ENCODE measurements at regions not wholly inside any gene's neighbourhood (a gene's known extent, or its start where the extent isn't known, plus 50 kb on each side); places are given as distances from the start of the nearest gene placed in this dataset.
"Not testable (repeated sequence)": the region's sequence is repeated elsewhere in the genome, so short reads cannot be mapped to it uniquely, and the experiment has no call there.

DNA sequence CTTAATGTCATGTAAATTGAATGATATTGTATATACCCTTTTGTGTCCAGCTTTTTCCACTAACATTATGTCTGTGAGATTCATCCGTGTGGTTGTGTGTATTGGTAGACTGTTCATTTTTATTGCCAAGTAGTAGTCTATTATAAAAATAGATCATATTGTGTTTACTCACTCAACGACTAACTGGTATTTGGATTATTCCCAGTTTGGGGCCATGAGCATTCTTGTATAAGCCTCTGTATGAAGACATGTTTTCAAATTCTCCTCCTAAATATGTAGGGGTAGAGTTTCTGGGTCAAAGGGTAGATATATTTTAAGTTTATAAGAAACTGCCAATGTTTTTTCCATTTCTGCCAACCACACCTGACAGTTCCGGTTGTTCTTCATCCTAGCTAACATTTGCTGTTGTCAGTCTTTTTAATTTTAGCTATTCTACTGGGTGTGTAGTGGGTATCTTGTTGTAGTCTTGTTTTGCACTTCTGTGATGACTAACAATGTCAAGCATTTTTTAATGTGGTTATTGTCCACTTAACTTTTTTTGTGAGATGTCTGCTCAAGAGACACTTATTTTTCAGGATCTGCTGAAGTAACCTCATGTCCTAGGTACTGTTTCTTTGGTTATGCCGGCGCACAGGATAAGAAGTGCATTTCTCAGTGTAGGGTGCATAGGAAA lies 93.2 kb downstream of the DACT1 start:
- no peak for FAIRE-seq

DNA sequence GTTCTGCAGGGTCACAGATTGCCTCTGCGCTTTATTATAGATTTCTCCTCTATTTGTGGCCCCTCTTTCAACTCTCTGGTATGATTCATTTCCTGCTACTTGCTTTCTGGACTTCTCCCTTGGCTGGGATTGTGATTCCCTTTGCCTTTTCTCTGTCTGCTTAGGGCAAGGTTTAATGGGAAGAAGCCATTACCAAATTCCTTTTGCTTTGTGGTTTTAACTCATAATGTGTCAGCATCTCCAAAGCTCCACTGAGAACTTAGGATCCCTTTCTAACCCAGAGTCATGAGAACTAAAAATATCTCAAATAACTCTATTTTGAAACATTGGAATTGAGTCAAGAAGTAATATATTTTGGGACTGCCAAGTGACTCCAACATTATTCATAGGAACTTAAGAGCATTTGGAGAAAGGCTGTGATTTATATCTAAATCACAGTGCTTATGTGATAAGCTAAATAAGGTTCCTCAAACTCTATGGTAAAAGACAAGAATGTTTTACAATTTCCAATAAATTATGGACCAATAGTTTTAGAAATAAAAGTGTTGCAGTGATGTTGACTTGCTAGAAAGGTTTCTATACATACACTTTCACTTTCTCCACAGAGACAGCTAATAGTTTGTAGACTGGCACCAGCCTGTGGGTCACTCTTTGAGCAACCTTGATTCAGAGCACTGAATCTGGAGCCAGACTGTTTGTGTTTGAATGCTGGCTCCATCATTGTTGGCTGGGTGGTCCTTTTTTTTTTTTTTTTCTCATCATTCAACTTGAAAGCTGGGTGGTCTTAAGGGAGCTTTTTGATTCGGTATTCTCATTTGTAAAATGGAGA lies 93.9 kb downstream of the DACT1 start:
- DNase-seq (ENCODE audit: low spot score) (peak; percentile 94), FAIRE-seq (peak; percentile 99)

More for the DNA sequence above, 93.2 kb downstream of the DACT1 start:
- no peak for DNase-seq (ENCODE audit: low spot score)

DNA sequence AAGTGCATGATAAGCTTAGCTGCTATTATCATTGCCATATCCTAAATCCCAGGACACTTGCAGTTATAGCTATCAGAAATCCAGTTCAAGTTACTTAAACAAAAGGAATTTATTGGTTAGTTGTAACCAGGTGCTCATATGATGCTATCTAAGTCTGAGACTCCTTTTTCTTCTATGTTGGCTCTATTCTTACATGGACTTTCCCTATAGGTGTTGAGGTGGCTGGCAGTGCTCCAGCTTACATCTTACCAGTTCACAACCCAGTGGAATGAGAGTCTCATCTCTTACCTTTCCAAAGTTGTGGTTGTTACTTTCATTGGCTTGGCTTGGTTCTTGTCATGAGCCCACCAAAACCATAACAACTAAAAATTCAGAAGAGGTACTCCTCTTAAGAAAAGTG lies 94.6 kb downstream of the DACT1 start:
- no peak for DNase-seq (ENCODE audit: low spot score)
- no peak for FAIRE-seq

DNA sequence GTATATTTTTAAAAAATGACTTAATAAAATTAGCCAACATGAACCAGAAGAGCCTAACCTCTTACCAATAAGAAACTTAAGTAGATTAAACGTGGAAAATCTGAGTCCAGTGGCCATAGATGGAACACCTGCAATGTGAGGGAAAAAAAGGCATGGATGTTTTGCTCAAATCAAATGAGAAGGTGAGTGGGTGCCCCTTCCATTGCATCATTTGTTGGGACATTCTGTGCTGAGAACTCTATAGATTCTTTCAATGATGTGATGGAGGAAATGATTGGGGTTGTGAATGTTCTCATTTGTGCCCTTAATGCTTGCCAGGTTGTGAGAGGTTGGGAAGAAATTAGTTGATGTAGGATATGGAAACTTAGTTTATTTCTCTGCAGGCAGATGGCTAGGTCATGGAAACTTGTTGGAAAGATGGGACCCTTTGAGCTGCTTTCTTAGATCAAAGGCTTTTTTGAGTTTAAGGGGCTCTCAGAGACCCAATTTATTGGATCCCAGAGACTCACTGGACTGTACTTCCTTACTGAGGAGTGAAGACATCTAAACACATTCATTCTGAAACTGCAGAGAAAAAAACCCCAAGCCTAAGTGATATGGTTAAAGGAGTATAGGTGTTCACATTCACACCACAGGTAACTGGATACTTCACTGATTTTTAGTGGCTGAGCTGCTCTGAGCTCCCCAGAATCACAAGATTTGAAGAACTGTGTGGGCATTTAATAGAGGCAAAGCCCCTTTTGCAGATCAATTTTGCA lies 95.9 kb downstream of the DACT1 start:
- no peak for FAIRE-seq
- DNase-seq (ENCODE audit: low spot score), result no peak

DNA sequence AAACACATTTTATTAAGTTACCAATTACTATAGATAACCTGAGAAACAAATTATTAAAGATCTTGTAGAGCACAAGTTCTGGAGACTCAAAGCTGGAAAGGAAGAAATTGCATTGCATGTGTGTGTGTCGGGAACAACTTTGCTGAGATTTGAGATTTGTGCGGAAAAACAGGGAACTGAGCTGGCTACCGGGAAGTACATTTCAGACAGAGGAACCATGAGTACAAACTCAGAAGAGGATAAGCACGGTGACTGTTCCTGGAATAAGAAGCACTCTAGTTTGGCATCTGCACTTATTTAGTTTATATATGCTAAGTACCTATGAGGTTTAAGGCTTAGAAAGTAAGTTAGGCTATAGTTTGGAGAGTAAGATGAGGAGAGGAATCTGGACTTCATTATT lies 97.8 kb downstream of the DACT1 start:
- DNase-seq (ENCODE audit: low spot score) (no peak), FAIRE-seq (no peak)

DNA sequence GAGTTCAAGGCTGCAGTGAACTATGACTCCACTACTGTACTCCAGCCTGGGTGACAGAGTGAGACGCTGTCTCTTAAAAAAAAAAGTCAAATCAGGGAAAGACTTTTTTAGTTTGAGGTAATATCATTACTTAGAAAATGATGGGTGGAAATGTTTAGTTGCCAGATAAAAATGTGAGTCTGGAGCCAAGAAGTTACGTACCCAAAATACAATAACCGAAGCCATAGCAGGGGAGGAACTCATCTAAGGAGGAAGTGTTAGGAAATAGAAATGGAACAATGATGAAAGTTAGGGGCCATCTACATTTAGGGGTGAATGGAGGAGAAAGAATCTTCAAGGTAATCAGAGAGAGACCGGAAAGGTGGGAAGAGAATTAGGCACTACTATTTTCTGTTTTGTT lies 98.8 kb downstream of the DACT1 start:
- DNase-seq (ENCODE audit: low spot score), result peak; percentile 13

DNA sequence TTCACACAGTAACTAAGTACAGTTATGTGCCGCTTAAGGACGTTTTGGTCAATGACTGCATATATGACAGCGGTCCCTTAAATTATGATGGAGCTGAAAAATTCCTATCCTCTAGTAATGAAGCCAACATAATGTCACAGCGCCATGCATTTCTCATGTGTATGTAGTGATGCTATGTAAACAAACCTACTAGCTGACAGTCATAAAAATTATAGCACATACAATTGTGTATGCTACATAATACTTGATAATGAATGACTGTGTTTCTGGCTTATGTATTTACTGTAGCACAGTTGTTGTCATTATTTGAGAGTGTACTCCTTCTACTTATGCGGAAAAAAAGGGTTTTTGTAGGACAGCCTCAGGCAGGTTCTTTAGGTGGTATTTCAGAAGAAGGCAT lies 99.7 kb downstream of the DACT1 start:
- FAIRE-seq (no peak), DNase-seq (ENCODE audit: low spot score) (no peak)

More for the DNA sequence above, 98.8 kb downstream of the DACT1 start:
- FAIRE-seq, result no peak

DNA sequence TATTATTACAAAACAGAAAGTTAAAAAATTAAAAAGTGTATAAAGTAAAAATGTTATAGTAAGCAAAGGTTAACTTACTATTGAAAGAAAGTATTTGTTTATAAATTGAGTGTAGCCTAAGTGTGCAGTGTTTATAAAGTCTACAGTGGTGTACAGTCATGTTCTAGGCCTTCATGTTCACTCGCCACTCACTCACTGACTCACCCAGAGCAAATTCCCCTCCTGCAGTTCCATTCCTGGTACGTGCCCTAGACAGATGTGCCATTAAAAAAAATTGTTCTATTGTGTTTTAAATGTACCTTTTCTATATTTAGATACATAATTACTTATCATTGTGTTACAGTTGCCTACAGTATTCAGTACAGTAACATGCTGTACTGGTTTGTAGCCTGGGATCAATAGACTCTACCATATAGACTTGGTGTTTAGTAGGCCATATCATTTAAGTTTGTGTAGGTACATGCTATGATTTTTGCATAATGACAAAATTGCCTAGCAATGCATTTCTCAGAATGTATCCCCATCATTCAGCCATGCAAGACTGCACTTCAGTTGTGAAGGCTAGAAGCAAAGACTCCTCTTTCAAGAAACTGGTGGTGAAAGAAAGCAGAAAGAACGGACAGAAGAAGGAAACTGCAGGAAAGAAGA lies 100.6 kb downstream of the DACT1 start:
- FAIRE-seq (peak; percentile 88), DNase-seq (ENCODE audit: low spot score) (peak; percentile 70)

DNA sequence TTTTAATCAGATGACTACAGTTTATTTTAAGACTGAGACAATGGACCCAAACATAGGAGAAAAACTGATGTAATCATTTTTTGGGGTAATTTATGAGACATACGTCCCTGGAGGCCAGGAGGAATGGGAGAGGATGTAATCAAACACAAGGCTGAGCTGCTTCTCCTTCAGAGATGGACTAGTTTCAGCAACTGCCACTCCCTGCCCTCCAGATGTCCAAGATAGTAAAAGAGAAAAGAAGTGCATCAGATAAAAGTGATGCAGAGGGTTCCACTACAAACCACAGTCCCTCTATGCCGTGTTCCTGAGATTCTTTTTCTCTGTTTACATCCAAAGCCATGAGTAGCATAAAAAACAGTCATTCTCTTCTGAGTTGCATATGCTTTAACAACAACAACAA lies 101.1 kb downstream of the DACT1 start:
- no peak for FAIRE-seq
- no peak for DNase-seq (ENCODE audit: low spot score)

DNA sequence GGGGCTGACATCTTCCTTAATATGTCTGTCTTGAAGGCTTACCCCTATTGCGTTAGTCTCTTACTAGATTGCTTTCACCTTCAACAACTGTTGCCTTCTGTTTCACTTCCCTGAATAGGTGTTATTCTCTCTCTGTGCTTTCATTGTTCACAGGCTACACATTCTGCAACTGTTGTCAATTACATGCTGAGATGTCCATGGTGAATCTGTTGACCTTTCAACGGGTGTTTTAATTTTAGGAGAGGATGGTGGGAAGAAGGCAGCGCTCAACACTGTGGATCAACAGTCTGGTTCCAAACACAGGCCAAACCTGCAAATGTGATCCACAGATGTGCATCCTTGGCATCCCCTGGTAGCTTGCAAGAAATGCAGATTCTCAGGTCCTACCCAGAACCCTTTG lies 101.9 kb downstream of the DACT1 start:
- FAIRE-seq (no peak), DNase-seq (ENCODE audit: low spot score) (no peak)

DNA sequence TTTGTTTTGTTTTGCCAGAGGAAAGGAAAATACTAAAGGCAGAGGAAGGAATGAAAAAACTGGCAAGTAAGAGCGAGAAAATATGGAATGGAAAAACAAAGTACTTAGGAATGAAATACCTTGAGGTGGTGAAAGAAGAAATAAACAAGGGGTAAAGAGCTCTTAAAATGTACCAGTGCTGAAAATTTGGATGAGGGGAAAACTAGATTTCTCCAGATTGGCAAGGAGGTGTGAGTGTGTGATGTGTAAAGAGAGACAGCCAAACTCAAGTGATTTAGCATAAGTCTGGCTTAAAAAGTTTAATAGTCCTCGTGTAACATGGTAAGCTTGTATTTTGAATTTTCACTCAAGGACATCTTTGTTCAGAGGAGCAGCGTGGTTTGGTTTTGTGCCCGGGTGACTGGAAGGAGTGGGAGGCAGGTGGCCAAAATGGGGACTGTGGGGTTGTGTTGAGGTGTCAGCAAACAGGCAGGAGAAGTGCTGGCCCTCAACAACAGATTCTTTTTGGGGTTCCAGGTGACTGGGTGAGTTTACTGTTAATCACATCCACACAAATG lies 102.7 kb downstream of the DACT1 start:
- DNase-seq (ENCODE audit: low spot score) (no peak), FAIRE-seq (no peak)

DNA sequence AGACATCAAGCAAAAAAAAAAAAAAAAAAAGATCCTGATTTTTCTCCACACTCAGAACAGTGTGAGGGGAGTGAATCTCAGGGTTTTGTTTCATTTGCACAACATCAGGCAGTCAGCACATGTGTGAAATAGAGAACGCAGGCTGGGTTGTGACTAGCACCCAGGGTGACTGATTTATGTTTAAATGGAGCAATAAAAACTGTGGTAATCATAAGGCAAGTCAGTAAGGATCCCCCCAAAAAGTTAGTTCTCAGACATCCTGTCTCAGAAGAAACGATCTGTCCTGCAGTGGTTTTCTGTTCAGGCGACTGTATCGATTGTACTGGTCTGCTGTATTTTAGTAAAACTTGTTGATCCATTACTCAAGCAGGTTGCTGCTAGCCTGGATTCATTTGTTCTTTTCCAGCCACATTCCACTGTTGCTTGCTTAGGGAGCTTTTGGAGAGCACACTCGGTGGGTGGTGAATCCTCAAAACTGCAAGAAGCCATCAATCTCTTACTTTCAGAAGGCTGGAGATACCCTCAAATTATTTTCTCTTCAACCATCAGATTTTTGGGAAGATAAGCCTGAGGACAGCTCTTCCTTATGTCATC lies 107.1 kb downstream of the DACT1 start:
- FAIRE-seq, result no peak
- no peak for DNase-seq (ENCODE audit: low spot score)

DNA sequence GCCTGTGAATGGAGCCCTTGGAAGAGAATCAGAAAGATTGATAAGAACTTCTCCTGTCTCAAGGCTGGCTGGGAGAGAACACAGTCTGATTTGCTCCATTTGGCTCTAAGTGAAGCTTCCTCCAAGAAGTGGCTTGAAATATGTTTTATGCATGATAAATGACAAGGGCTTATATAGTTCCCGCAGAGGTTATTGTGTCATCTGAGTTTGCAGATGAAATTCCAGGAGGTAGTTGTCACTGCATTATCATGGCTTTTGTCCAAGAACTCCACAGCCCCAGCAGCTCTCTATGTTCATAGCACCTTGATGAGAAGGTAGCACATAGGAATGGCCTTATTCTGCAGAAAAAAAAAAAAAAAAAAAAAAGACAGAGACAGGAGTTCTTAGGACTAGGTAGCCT lies 108.5 kb downstream of the DACT1 start:
- FAIRE-seq (peak; percentile 92), DNase-seq (ENCODE audit: low spot score) (peak; percentile 89)

DNA sequence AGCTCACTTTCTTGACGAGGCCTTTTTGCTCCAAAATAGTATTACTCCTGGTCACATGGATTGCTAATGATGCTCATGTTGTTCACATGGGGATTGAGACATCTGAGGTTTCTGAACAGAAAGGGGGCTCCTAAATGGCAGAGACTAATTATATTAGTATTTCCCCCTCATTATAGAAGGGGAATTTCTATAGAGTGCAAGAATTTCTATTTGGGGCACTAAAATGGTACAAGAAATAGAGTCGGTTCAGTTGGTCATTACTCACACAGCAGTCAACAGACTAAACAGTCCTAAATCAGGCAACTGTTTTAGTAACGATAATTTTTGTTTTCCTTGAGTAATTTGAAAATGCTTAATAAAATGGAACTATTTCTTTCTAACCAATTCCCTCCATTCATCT lies 108.9 kb downstream of the DACT1 start:
- no peak for FAIRE-seq
- DNase-seq (ENCODE audit: low spot score), result no peak

DNA sequence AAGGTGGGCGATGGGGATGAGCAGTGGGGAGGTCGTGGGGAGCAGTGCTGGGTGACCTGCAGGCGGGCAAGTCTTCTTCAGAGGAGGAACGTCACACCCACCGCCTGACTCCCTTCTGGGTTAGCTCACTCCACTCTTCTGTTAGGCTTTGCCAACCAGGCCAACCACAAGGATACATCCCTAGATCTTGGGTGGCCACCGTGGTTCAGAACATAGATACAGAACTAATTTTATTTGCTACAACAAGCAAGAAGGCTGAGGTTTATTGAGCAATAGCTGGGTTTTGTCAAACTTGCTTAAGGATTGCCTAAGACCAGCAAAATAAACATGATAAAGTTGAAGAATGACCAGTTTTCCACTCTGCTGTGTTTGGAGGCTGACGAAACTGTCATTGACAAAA lies 109.4 kb downstream of the DACT1 start:
- DNase-seq (ENCODE audit: low spot score) (peak; percentile 73), FAIRE-seq (peak; percentile 75)

DNA sequence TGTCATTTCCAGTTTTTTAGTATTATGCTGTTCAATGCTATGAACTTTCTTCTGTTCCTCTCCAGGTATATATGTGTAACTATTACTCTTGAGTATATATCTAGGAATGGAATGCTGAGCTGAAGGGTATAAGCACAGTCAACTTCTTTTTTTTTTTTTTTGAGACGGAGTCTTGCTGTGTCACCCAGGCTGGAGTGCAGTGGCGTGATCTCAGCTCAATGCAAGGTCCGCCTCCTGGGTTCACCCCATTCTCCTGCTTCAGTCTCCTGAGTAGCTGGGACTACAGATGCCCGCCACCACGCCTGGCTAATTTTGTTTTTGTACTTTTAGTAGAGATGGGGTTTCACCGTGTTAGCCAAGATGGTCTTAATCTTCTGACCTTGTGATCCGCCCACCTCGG lies 110.5 kb downstream of the DACT1 start:
- not testable (repeated sequence) for DNase-seq (ENCODE audit: low spot score); FAIRE-seq

DNA sequence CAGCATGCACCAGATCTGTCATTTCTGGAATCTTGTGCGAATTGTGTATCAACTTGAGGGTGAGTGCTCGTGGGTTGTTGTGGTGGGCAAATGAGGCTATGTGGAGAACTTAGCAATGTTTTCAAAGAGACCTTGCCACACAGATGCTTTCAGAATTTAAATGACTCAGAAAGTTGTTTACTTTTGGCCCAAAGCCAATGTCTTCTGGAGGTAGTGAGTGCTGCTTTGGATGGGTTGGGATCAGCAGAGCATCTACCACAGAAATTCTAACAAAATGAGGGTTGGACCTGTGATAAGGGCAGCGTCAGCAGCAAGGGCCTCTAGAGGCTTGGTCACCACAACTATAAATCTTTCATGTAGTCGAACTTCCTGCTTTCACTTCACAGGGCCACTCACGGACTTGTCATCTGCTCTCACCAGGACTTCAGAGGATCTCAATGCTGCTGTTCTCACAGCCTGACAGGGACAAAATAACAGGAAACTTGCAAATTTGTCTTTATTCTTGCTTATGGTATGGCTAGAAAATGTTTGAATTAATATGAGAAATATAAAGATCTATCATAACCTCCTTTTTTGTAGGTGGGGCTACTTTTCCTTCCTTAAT lies 111.4 kb downstream of the DACT1 start:
- FAIRE-seq, result peak; percentile 89
- peak; percentile 96 for DNase-seq (ENCODE audit: low spot score)

DNA sequence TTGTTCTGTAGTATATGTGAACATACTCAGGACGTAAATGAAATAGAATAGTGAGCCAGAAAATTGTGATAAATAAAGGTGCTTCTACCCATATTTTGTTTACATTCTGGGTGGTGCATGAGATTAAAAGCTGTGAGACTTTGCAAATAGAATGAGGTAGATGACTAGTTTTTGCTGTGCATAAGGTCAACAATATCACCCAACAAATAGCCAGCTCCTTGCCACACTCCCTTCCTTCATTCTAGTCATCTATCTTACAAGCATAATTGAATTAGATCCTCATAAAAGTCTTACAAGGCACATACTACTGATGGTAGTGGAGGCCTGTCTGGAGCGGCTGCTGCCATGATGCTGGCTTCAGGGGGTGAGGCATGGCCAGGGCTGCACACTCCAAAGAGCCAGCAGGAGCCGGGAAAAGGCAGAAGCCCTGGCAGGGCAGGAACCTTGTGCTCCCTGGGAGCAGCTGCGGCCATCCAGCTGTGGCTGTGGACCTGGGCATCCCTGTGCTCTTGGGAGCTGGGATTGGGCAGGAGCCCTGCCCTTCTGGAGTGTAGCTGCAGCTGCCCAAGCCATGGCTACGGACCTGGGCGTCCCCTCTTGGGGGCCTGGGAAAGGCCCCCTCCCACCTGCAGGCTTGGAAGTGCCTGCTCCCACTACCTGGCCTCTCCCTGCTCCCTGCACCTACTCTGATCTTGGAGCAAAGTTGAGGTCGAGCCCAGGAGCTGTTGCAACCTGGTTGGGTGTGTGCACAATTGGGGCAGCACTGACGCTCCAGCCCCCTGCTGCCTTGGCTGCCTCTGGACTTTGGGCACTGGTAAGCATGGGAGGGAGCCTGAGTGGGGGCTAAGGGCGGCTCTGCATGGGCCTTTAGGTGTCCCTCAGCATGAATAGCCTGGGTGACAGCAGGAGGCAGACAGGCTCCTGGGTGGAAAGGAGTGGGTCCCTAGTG lies 112.8 kb downstream of the DACT1 start:
- FAIRE-seq, result no peak
- no peak for DNase-seq (ENCODE audit: low spot score)

DNA sequence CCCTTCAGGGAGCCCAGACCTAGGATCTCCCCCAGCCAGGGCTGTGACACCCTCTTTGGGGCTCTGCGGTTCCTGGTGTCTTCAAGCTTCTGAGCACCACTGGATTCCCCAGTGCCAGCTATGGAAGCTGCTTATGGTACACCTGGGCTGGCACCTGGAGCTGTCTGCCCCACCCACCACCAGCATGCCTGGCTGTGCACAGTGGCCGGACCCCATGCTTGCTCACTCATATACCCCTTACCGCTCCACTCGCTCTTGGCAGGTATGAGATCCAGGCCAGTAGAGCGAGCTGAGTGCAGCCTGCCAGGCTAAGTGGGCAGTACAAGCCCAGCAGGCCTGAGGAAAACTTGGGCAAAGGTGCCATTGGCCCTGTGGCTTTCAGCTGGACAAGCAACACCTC lies 114.0 kb downstream of the DACT1 start:
- DNase-seq (ENCODE audit: low spot score) (no peak), FAIRE-seq (no peak)

Measured in RCC 7860 (cell line).